ENCODE measurements at regions not wholly inside any gene's neighbourhood (a gene's known extent, or its start where the extent isn't known, plus 50 kb on each side); places are given as distances from the start of the nearest gene placed in this dataset.

- DNase-seq, result no peak
Observed at GRCh38 chr10:28812384-28813372, 135.4 kb downstream of the BAMBI start.

- no peak for DNase-seq
Observed at GRCh38 chr10:28815681-28816080, 138.4 kb downstream of the BAMBI start.

- no peak for DNase-seq
Observed at GRCh38 chr10:28822719-28823464, 145.6 kb downstream of the BAMBI start.

GRCh38 chr10:28823501-28824075 lies 146.3 kb downstream of the BAMBI start:
- no peak for DNase-seq

- peak; percentile 10 for DNase-seq
Observed at GRCh38 chr10:28833313-28833712, 156.0 kb downstream of the BAMBI start.

GRCh38 chr10:28836435-28836743 lies 159.1 kb downstream of the BAMBI start:
- DNase-seq, result no peak

- no peak for DNase-seq
Observed at GRCh38 chr10:28837613-28838390, 160.5 kb downstream of the BAMBI start.

GRCh38 chr10:28838908-28839307 lies 161.6 kb downstream of the BAMBI start:
- DNase-seq, result no peak

- DNase-seq, result peak; percentile 74
Observed at GRCh38 chr10:28839600-28840007, 162.3 kb downstream of the BAMBI start.

GRCh38 chr10:28840202-28840601 lies 162.9 kb downstream of the BAMBI start:
- DNase-seq, result no peak

- no peak for DNase-seq
Observed at GRCh38 chr10:28840971-28841370, 163.7 kb downstream of the BAMBI start.

- no peak for DNase-seq
Observed at GRCh38 chr10:28841625-28842024, 164.3 kb downstream of the BAMBI start.

- no peak for DNase-seq
Observed at GRCh38 chr10:28842321-28842720, 165.0 kb downstream of the BAMBI start.

GRCh38 chr10:28845009-28845682 lies 167.8 kb downstream of the BAMBI start:
- no peak for DNase-seq

GRCh38 chr10:28849309-28849708 lies 172.0 kb downstream of the BAMBI start:
- no peak for DNase-seq

GRCh38 chr10:28849821-28850220 lies 172.5 kb downstream of the BAMBI start:
- no peak for DNase-seq

- DNase-seq, result no peak
Observed at GRCh38 chr10:28850784-28851183, 173.5 kb downstream of the BAMBI start.

GRCh38 chr10:28853195-28853594 lies 175.9 kb downstream of the BAMBI start:
- DNase-seq, result no peak

- DNase-seq, result no peak
Observed at GRCh38 chr10:28857164-28857563, 179.8 kb downstream of the BAMBI start.

- no peak for DNase-seq
Observed at GRCh38 chr10:28858646-28859045, 181.3 kb downstream of the BAMBI start.

GRCh38 chr10:28859791-28860190 lies 182.5 kb downstream of the BAMBI start:
- DNase-seq, result no peak

- DNase-seq, result no peak
Observed at GRCh38 chr10:28862219-28862618, 184.9 kb downstream of the BAMBI start.
